DND-41 (cell line): ENCODE measurements at regions not wholly inside any gene's neighbourhood (a gene's known extent, or its start where the extent isn't known, plus 50 kb on each side); places are given as distances from the start of the nearest gene placed in this dataset.

Experiments used
- ATAC-seq: fragments of 200-7000 bp; cut with Tn5 transposase; 3 replicates; pipeline ENCODE4 v1.9.1; 2021; ENCODE audit warnings: low read depth; ENCODE audit not compliant: insufficient read depth
- DNase-seq: peaks from one replicate; pipeline ENCODE4 v3.0.0-alpha.2; 2020
- H2AFZ ChIP-seq: 2 replicates; pipeline ENCODE4 v1.6.0; 2012; ENCODE audit warnings: low read depth, low read length
- H3K27ac ChIP-seq: 2 replicates; pipeline ENCODE4 v1.5.1; 2012; ENCODE audit warnings: low read length, inconsistent platforms
- H3K27me3 ChIP-seq: fragments of 200-600 bp; sonication (generic); 2 replicates; pipeline ENCODE4 v1.6.0; 2012; ENCODE audit warnings: low read length, mild to moderate bottlenecking, inconsistent platforms; ENCODE audit not compliant: insufficient read depth, poor library complexity
- H3K36me3 ChIP-seq: 2 replicates; pipeline ENCODE4 v1.5.1; 2012; ENCODE audit warnings: low read length, inconsistent platforms; ENCODE audit not compliant: insufficient read depth
- H3K4me1 ChIP-seq: 2 replicates; pipeline ENCODE4 v1.5.1; 2012; ENCODE audit warnings: mild to moderate bottlenecking, low read length; ENCODE audit not compliant: insufficient read depth
- H3K4me2 ChIP-seq: 2 replicates; pipeline ENCODE4 v1.6.0; 2012; ENCODE audit warnings: mild to moderate bottlenecking, moderate library complexity, low read length, inconsistent platforms; ENCODE audit not compliant: insufficient read depth
- H3K4me3 ChIP-seq, 2 experiments: fragments of 200-600 bp in 1 of 2; shearing (Covaris generic) in 1 of 2; 2 replicates each; pipeline ENCODE4 v1.5.1; 2012 to 2016; ENCODE audit warnings: inconsistent platforms in 2 of 2, low read length in 2 of 2, mild to moderate bottlenecking in 2 of 2, low read depth in 1 of 2, moderate library complexity in 1 of 2
- H3K79me2 ChIP-seq: 2 replicates; pipeline ENCODE4 v1.6.0; 2012; ENCODE audit warnings: low read length, inconsistent platforms; ENCODE audit not compliant: insufficient read depth
- H3K9ac ChIP-seq: 2 replicates; pipeline ENCODE4 v1.6.0; 2012; ENCODE audit warnings: low read depth, mild to moderate bottlenecking, inconsistent platforms, low read length, moderate library complexity
- H3K9me3 ChIP-seq: 2 replicates; pipeline ENCODE4 v1.5.1; 2012; ENCODE audit warnings: low read length, moderate library complexity, mild to moderate bottlenecking, inconsistent platforms; ENCODE audit not compliant: insufficient read depth, severe bottlenecking
- H4K20me1 ChIP-seq: 2 replicates; pipeline ENCODE4 v1.6.0; 2012; ENCODE audit warnings: low read length; ENCODE audit not compliant: insufficient read depth
- CTCF ChIP-seq: IDR thresholded peaks from 2 replicates; pipeline ENCODE4 v1.5.1; 2012; ENCODE audit warnings: borderline replicate concordance, low read length, moderate library complexity, mild to moderate bottlenecking; ENCODE audit not compliant: poor library complexity, severe bottlenecking; ENCODE audit errors: extremely low read depth
- EZH2 ChIP-seq: IDR thresholded peaks from 3 replicates; pipeline ENCODE4 v1.6.1; 2012; ENCODE audit warnings: borderline replicate concordance, low read depth, mild to moderate bottlenecking, moderate library complexity, low read length, inconsistent platforms; ENCODE audit not compliant: severe bottlenecking

GRCh38 chr6:164164876-164165275 lies 750.4 kb downstream of the QKI start:
- H2AFZ ChIP-seq, result no peak overlapping the region
- no peaks in the 10 kb centered on the region for H3K36me3 ChIP-seq
- no peak overlapping the region for H3K4me2 ChIP-seq
- no peaks in the 10 kb centered on the region for H4K20me1 ChIP-seq
- ATAC-seq, result no peak
- H3K9ac ChIP-seq, result no peak overlapping the region
- no peak for DNase-seq
- H3K4me1 ChIP-seq, result no peaks in the 10 kb centered on the region
- H3K27me3 ChIP-seq, result no peaks in the 10 kb centered on the region
- H3K4me3 ChIP-seq, result no peak overlapping the region
- no peak for TF ChIP-seq CTCF
- TF ChIP-seq EZH2, result no peak
- H3K9me3 ChIP-seq, result no peaks in the 10 kb centered on the region
- H3K79me2 ChIP-seq, result no peaks in the 10 kb centered on the region
- no peak overlapping the region for H3K27ac ChIP-seq

GRCh38 chr6:164163239-164163638 lies 748.7 kb downstream of the QKI start:
- H3K27me3 ChIP-seq, result no peaks in the 10 kb centered on the region
- H2AFZ ChIP-seq, result no peak overlapping the region
- DNase-seq, result no peak

GRCh38 chr6:164159061-164159460 lies 744.5 kb downstream of the QKI start:
- Histone ChIP-seq H3K4me1 (no peaks in the 10 kb centered on the region), H3K79me2 (no peaks in the 10 kb centered on the region), H3K9me3 (no peaks in the 10 kb centered on the region), H3K4me2 (no peak overlapping the region), H3K27me3 (no peaks in the 10 kb centered on the region), H3K9ac (no peak overlapping the region), H4K20me1 (no peaks in the 10 kb centered on the region), H3K36me3 (no peaks in the 10 kb centered on the region), H3K4me3 (no peak overlapping the region), H3K27ac (no peak overlapping the region), H2AFZ (no peak overlapping the region)
- TF ChIP-seq EZH2, result no peak
- TF ChIP-seq CTCF, result no peak
- DNase-seq (no peak), ATAC-seq (no peak)

More at GRCh38 chr6:164163239-164163638, 748.7 kb downstream of the QKI start:
- H4K20me1 ChIP-seq, result no peaks in the 10 kb centered on the region
- no peak overlapping the region for H3K27ac ChIP-seq
- TF ChIP-seq CTCF, result no peak
- no peak for TF ChIP-seq EZH2
- H3K9ac ChIP-seq, result no peak overlapping the region
- H3K36me3 ChIP-seq, result no peaks in the 10 kb centered on the region
- ATAC-seq, result no peak
- H3K9me3 ChIP-seq, result no peaks in the 10 kb centered on the region
- H3K79me2 ChIP-seq, result no peaks in the 10 kb centered on the region
- H3K4me3 ChIP-seq, result no peak overlapping the region
- H3K4me2 ChIP-seq, result no peak overlapping the region
- H3K4me1 ChIP-seq, result no peaks in the 10 kb centered on the region

- Histone ChIP-seq H3K4me2 (no peak overlapping the region), H3K4me1 (no peaks in the 10 kb centered on the region), H4K20me1 (no peaks in the 10 kb centered on the region), H3K27ac (no peak overlapping the region), H3K27me3 (no peaks in the 10 kb centered on the region), H3K79me2 (no peaks in the 10 kb centered on the region), H3K9ac (no peak overlapping the region), H2AFZ (no peak overlapping the region), H3K4me3 (no peak overlapping the region), H3K36me3 (no peaks in the 10 kb centered on the region), H3K9me3 (no peaks in the 10 kb centered on the region)
- TF ChIP-seq CTCF, result no peak
- TF ChIP-seq EZH2, result no peak
- ATAC-seq (no peak), DNase-seq (no peak)
These were observed 740.1 kb downstream of the QKI start for GRCh38 chr6:164154588-164154987.
